Activated naive CD4-positive, alpha-beta T cell treated with anti-CD3 and anti-CD28 coated beads, Interleukin-2, amount 10 ng/mL, durations not matched to agents 7 days and 5 days (primary cell): ENCODE measurements at regions not wholly inside any gene's neighbourhood (a gene's known extent, or its start where the extent isn't known, plus 50 kb on each side); places are given as distances from the start of the nearest gene placed in this dataset.

Experiments used
- CTCF ChIA-PET: fragments of 350-600 bp; sonication (Branson Sonifier 250); formaldehyde crosslinking; loops from one replicate; lab custom pipeline; 2021; ENCODE audit warnings: antibody characterized with exemption; lab: Charles Lee
- DNase-seq: peaks from one replicate; pipeline ENCODE4 v3.0.0-alpha.2; 2020
- H3K27ac Mint-ChIP-seq: one replicate; pipeline ENCODE4 v1.8.0; 2021; ENCODE audit warnings: mild to moderate bottlenecking, moderate library complexity, mixed read lengths
- H3K27me3 Mint-ChIP-seq: one replicate; pipeline ENCODE4 v1.8.0; 2021; ENCODE audit warnings: mild to moderate bottlenecking, mixed read lengths
- H3K36me3 Mint-ChIP-seq: one replicate; pipeline ENCODE4 v1.8.0; 2021; ENCODE audit warnings: mixed read lengths
- H3K4me1 Mint-ChIP-seq: one replicate; pipeline ENCODE4 v1.8.0; 2021; ENCODE audit warnings: mixed read lengths
- H3K4me3 Mint-ChIP-seq: one replicate; pipeline ENCODE4 v1.8.0; 2021; ENCODE audit warnings: mild to moderate bottlenecking, moderate library complexity, mixed read lengths
- H3K9me3 Mint-ChIP-seq: one replicate; pipeline ENCODE4 v1.8.0; 2021; ENCODE audit warnings: mixed read lengths

DNA sequence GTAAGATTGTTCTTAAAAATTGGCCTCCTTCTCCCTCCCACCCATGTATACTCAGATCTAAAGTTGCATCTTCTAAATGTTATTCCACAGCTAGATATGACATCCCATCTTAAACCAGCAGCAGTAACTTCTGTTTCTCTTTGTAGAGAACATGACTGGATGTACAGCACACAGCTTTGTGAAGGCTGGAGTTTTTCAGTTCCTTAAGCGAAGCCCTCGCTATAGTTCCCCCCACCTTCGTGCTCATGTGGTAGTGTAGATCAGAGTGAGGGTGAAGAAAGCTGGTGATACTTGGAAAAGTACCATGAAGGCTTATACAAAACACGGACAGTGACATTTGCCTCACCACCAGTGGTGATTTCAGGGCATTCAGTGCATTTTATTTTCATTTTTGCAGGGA lies 137.5 kb downstream of the MAT2B start:
- CTCF ChIA-PET, result no interaction called here
- H3K4me1 Mint-ChIP-seq, result no peaks in the 10 kb centered on the region
- no peaks in the 10 kb centered on the region for H3K27me3 Mint-ChIP-seq

DNA sequence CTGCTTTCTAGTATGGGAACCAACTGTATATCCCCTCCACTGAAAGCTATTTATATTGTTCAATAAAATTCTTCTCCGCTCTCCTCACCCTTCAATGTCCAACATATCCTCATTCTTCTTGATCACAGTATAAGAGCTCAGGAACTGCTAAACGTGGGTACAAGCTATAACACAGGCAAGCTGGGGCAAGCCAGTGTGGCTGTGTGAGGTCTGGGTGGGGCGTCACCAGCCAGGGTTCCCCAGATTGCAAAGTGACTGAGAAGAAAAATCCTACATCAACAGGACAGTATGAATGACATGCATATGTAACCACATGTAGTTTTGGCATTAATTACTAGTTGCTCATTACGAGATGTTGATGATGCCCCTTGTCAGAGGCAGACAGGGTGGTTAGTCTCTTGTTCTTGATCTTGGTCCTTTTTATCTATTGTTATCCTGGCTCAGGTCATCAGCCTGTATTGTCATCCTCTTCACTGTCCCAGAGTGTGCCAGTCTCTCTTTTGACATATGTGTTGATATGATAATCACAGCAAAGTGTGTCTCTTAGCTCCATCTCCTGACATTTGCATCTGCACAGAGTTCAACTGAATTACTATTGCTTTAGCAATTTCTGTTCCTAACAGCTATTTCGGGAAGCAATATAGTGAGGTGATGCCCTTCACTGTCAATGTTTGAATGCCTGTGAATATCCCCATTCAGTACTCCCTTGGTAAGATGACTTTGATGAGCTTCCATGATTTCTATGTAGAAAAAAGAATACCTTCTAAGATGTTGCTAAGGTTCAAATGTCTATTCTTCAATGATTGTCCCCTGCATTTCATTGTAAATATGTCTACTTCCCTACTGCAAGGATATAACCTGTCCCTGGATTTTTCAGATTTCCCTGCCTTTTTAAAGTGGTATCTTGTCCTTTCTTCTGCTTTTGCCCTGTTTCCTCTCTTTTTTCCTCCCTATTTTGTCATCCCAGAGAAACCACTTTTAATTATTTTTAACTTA lies 140.3 kb downstream of the MAT2B start:
- no peaks in the 10 kb centered on the region for H3K36me3 Mint-ChIP-seq

More for the DNA sequence above, 137.5 kb downstream of the MAT2B start:
- Mint-ChIP-seq H3K4me3 (no peak overlapping the region), H3K36me3 (no peaks in the 10 kb centered on the region), H3K9me3 (no peaks in the 10 kb centered on the region), H3K27ac (no peak overlapping the region)
- DNase-seq, result no peak

GRCh38 chr5:163649514-163649913 lies 144.1 kb downstream of the MAT2B start:
- H3K27me3 Mint-ChIP-seq, result no peaks in the 10 kb centered on the region
- CTCF ChIA-PET, result no interaction called here

More for the DNA sequence above, 140.3 kb downstream of the MAT2B start:
- no peak for DNase-seq
- H3K27ac Mint-ChIP-seq, result no peak overlapping the region
- CTCF ChIA-PET, result no interaction called here
- no peaks in the 10 kb centered on the region for H3K4me1 Mint-ChIP-seq
- no peaks in the 10 kb centered on the region for H3K27me3 Mint-ChIP-seq
- H3K9me3 Mint-ChIP-seq, result no peaks in the 10 kb centered on the region
- no peak overlapping the region for H3K4me3 Mint-ChIP-seq

DNA sequence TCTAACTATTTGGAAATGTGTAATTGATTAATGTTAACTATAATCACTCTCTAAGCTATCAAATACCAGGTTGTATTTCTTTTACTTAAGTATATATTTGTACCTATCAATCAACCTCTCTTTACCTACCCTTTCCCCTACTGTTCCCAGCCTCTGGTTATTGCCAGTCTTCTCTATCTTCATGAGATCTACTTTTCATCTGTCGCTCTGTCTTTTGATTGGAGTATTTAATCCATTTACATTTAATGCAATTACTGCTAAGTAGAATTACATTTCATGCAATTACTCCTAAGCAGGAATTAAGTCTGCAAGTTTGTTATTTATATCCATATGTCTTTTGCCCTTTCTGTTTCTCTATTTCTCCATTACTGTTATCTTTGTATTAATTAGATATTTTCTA lies 148.1 kb downstream of the MAT2B start:
- Mint-ChIP-seq H3K4me1 (no peaks in the 10 kb centered on the region), H3K9me3 (peaks cover 2% of the 10 kb centered on the region), H3K4me3 (no peak overlapping the region), H3K36me3 (no peaks in the 10 kb centered on the region), H3K27ac (no peak overlapping the region), H3K27me3 (no peaks in the 10 kb centered on the region)
- CTCF ChIA-PET, result no interaction called here
- DNase-seq, result no peak

More at GRCh38 chr5:163649514-163649913, 144.1 kb downstream of the MAT2B start:
- H3K9me3 Mint-ChIP-seq, result peaks cover 2% of the 10 kb centered on the region
- H3K4me1 Mint-ChIP-seq, result no peaks in the 10 kb centered on the region
- no peak overlapping the region for H3K27ac Mint-ChIP-seq
- no peaks in the 10 kb centered on the region for H3K36me3 Mint-ChIP-seq
- no peak overlapping the region for H3K4me3 Mint-ChIP-seq
- no peak for DNase-seq

DNA sequence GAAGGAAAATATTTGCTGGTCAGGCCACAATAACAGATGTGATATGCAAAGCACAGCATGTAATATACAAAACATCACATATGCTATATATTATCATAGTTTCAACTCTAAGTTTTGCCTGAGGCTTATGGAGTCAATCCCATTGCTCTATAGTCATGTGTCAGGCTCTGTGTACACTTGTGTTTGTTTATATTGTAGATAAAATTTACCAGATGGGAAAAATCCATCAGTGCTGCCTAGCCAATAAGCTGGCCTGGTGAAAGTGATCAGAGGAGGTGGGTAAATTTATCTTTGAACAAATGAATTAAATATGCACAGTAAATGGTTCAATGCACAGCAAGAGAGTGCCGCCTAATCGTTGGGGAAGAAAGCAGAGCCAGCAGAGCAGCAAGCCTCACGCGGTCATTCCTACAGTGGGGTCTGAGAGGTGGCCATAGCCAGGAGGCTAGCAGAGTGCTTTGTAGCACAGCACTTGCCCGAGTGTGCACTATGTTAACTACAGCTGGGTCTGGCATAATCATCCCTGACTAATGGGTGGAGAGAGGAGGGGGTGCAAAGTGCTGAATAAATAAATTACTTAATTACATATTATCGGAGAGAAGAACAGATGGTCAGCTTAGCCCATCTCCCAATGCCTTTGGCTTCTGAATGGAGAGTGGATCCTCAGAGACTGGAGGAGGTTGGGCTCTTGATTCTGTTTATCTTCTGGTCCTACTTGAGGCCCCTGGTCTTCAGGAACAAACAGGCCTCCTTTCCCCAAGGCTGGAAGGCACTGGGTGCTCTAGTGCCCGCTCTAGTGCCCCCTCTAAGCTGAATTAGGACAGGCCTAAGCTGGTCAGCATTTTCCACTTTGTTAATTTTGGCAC lies 153.5 kb downstream of the MAT2B start:
- no peaks in the 10 kb centered on the region for H3K27me3 Mint-ChIP-seq
- CTCF ChIA-PET, result no interaction called here
- H3K36me3 Mint-ChIP-seq, result no peaks in the 10 kb centered on the region
- no peak for DNase-seq
- H3K4me3 Mint-ChIP-seq, result no peak overlapping the region
- no peak overlapping the region for H3K27ac Mint-ChIP-seq
- peaks cover 7% of the 10 kb centered on the region for H3K9me3 Mint-ChIP-seq
- no peaks in the 10 kb centered on the region for H3K4me1 Mint-ChIP-seq

- no peak overlapping the region for H3K27ac Mint-ChIP-seq
- no peaks in the 10 kb centered on the region for H3K27me3 Mint-ChIP-seq
- CTCF ChIA-PET, result no interaction called here
- no peak overlapping the region for H3K4me3 Mint-ChIP-seq
- peaks cover 5% of the 10 kb centered on the region for H3K9me3 Mint-ChIP-seq
- H3K4me1 Mint-ChIP-seq, result no peaks in the 10 kb centered on the region
- no peaks in the 10 kb centered on the region for H3K36me3 Mint-ChIP-seq
- no peak for DNase-seq
These were observed 154.1 kb downstream of the MAT2B start for GRCh38 chr5:163659568-163659902.

DNA sequence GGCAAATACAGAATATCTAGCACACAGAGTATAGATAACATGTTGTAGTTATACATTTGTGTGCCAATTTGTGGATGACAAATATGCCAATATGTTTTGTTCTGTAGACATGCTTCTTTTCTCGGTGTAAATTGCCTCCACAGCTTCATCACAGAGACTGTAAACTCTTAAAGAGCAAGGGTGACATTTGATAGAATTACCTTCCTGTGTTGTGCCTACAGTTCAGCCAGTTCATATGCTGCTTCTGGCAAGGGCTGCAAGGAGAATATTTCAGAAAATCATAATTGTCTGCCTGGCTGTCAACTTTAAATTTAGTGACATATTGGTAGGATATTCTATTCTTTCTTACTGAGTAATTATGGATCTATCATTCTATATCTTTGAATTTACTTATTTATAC lies 155.1 kb downstream of the MAT2B start:
- H3K27me3 Mint-ChIP-seq, result no peaks in the 10 kb centered on the region
- CTCF ChIA-PET, result no interaction called here
- no peak overlapping the region for H3K27ac Mint-ChIP-seq
- H3K36me3 Mint-ChIP-seq, result no peaks in the 10 kb centered on the region
- no peaks in the 10 kb centered on the region for H3K4me1 Mint-ChIP-seq
- no peak for DNase-seq
- H3K4me3 Mint-ChIP-seq, result no peak overlapping the region
- H3K9me3 Mint-ChIP-seq, result peaks cover 5% of the 10 kb centered on the region

DNA sequence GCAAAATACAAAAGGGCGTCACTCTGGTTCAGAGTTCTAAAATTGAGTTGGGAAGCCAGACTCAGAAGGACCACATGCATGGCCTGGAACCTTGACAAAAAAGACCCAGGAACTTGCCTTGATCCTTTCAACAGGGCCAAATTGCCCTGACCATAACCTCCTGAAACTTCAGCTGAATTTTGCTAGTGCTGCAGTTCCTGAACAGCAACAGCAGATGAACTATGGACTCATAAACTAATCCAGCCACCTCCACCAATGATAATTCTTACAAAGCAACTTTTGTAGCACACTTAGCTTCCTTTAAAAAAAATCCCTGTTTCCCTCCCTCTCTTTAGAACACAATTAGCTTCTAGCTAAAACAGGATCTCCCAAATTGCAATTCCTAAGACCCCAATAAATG lies 155.9 kb downstream of the MAT2B start:
- no peaks in the 10 kb centered on the region for H3K27me3 Mint-ChIP-seq
- peaks cover 5% of the 10 kb centered on the region for H3K9me3 Mint-ChIP-seq
- H3K36me3 Mint-ChIP-seq, result no peaks in the 10 kb centered on the region
- H3K27ac Mint-ChIP-seq, result no peak overlapping the region
- no peak for DNase-seq
- no peaks in the 10 kb centered on the region for H3K4me1 Mint-ChIP-seq
- H3K4me3 Mint-ChIP-seq, result no peak overlapping the region
- CTCF ChIA-PET, result no interaction called here

DNA sequence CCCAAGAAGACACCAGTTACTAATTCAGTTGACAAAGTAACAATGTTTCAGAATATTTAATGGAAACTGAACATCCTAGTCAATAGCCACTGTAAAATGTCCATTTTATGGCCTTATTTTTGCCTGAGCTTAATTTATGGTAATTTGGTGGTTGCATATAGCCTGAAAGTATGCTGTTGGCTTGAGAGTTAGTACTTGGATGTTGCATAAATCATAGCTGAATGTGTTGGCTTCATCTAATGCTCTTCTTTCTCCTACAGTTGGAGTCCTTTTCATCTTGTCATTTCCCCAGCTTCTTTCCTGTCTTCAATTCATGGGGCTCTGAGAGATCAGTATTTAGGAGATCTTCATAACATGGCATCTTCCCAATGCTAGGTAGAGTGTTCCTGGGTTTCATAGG lies 164.6 kb downstream of the MAT2B start:
- Mint-ChIP-seq H3K27me3 (no peaks in the 10 kb centered on the region), H3K4me1 (no peaks in the 10 kb centered on the region), H3K27ac (no peak overlapping the region), H3K36me3 (no peaks in the 10 kb centered on the region), H3K4me3 (no peak overlapping the region), H3K9me3 (no peaks in the 10 kb centered on the region)
- CTCF ChIA-PET, result no interaction called here
- no peak for DNase-seq

- Mint-ChIP-seq H3K27me3 (no peaks in the 10 kb centered on the region), H3K36me3 (no peaks in the 10 kb centered on the region), H3K4me3 (no peak overlapping the region), H3K4me1 (no peaks in the 10 kb centered on the region), H3K9me3 (no peaks in the 10 kb centered on the region), H3K27ac (no peak overlapping the region)
- no peak for DNase-seq
- CTCF ChIA-PET, result no interaction called here
These were observed 171.7 kb downstream of the MAT2B start for GRCh38 chr5:163677092-163677491.

DNA sequence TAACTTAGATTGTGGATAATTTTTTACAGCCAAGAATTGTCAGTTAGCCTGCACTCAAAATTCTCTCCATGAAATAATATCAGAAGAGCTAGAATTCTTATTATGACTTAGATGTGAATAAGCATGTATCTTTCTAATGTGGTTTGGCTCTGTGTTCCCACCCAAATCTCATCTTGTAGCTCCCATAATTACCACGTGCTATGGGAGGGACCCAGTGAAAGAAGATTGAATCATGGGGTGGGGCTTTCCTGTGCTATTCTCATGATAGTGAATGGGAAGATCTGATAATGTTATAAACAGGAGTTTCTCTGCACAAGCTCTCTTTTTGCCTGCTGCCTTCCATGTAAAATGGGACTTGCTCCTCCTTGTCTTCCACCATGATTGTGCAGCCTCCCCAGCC lies 176.8 kb downstream of the MAT2B start:
- CTCF ChIA-PET, result no interaction called here
- Mint-ChIP-seq H3K4me3 (no peak overlapping the region), H3K27ac (no peak overlapping the region), H3K36me3 (no peaks in the 10 kb centered on the region), H3K4me1 (no peaks in the 10 kb centered on the region), H3K9me3 (no peaks in the 10 kb centered on the region), H3K27me3 (no peaks in the 10 kb centered on the region)
- DNase-seq, result no peak

DNA sequence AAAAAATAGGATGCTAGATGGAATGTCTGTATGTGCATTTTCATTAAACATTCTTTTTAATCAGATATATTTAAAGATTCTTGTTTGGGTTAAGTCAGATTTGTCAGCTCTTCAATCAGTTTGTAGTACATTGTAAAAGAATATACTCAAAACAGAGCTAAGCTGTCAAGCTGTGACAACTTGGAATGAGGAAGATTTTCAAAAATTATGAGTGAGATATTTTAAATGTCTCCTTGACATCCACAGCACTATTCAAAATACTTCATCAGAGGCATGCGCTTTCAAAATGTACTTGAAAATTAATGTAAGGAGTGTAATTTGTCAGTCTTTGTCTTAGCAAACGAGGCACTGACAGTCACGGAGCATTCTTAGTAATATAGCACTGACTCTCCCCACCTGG lies 182.0 kb downstream of the MAT2B start:
- DNase-seq, result no peak
- Mint-ChIP-seq H3K27ac (no peak overlapping the region), H3K27me3 (no peaks in the 10 kb centered on the region), H3K9me3 (no peaks in the 10 kb centered on the region), H3K4me1 (no peaks in the 10 kb centered on the region), H3K4me3 (no peak overlapping the region), H3K36me3 (no peaks in the 10 kb centered on the region)
- CTCF ChIA-PET, result no interaction called here

GRCh38 chr5:163692091-163692490 lies 186.7 kb downstream of the MAT2B start:
- no peaks in the 10 kb centered on the region for H3K27me3 Mint-ChIP-seq
- no peak for DNase-seq
- no peaks in the 10 kb centered on the region for H3K36me3 Mint-ChIP-seq
- no peak overlapping the region for H3K27ac Mint-ChIP-seq
- no peaks in the 10 kb centered on the region for H3K9me3 Mint-ChIP-seq
- H3K4me1 Mint-ChIP-seq, result no peaks in the 10 kb centered on the region
- H3K4me3 Mint-ChIP-seq, result no peak overlapping the region
- CTCF ChIA-PET, result no interaction called here

GRCh38 chr5:163695830-163696578 lies 190.6 kb downstream of the MAT2B start:
- Mint-ChIP-seq H3K4me3 (no peak overlapping the region), H3K4me1 (no peaks in the 10 kb centered on the region), H3K9me3 (no peaks in the 10 kb centered on the region), H3K36me3 (no peaks in the 10 kb centered on the region), H3K27ac (no peak overlapping the region), H3K27me3 (no peaks in the 10 kb centered on the region)
- CTCF ChIA-PET, result no interaction called here
- no peak for DNase-seq
